OCI-LY3 (cell line): ENCODE measurements at regions not wholly inside any gene's neighbourhood (a gene's known extent, or its start where the extent isn't known, plus 50 kb on each side); places are given as distances from the start of the nearest gene placed in this dataset.

Experiments
- EZH2phosphoT487 ChIP-seq: fragments of 200-600 bp; shearing (Covaris generic); IDR thresholded peaks from 2 replicates; pipeline ENCODE4 v1.6.1; 2018; ENCODE audit warnings: antibody characterized with exemption, mixed run types, low read depth
- TF ChIP-seq, protein P1 (sequence below): fragments of 200-600, 300-600 bp; sonication (generic); IDR thresholded peaks from 2 replicates; pipeline ENCODE4 v1.5.1; 2014; ENCODE audit warnings: antibody characterized with exemption, low read length, low read depth

DNA sequence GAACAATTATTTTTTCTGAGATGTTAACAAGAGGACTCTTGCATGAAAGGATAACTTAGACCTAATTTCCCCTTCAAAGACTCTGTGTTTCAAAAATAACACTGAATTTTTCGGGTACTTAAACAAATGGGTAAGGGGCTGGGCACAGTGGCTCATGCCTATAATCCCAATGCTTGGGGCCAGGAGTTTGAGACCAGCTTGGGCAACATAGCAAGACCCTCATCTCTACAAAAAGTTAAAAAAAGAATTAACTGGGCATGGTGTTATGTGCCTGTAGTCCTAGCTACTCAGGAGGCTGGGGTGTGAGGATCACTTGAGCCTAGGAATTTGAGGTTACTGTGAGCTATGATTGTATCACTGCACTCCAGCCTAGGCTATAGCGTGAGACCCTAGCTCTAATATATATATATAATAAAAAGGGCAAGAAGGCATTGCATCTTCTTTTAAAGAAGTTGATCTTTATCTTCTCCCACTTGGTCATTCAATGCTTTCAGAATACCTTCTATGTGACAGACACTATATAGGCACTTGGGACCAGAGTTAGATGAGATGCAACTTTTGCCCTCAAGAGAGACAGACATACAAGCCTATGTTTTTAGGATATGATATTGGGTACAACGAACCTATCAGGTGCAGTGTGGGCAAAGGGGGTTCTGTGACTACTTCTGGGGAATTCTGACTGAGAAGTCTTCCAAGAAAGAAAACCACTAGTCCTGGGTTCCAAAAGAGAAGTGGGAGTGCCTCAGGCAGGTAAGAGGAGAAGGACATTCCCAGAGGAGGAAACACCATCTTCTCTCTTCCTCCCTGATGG lies 120.0 kb downstream of the MYCN start:
- TF ChIP-seq, protein P1, sequence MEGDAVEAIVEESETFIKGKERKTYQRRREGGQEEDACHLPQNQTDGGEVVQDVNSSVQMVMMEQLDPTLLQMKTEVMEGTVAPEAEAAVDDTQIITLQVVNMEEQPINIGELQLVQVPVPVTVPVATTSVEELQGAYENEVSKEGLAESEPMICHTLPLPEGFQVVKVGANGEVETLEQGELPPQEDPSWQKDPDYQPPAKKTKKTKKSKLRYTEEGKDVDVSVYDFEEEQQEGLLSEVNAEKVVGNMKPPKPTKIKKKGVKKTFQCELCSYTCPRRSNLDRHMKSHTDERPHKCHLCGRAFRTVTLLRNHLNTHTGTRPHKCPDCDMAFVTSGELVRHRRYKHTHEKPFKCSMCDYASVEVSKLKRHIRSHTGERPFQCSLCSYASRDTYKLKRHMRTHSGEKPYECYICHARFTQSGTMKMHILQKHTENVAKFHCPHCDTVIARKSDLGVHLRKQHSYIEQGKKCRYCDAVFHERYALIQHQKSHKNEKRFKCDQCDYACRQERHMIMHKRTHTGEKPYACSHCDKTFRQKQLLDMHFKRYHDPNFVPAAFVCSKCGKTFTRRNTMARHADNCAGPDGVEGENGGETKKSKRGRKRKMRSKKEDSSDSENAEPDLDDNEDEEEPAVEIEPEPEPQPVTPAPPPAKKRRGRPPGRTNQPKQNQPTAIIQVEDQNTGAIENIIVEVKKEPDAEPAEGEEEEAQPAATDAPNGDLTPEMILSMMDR, result no peak
- TF ChIP-seq EZH2phosphoT487, result no peak
